Fibroblast of lung (primary cell): ENCODE measurements at regions not wholly inside any gene's neighbourhood (a gene's known extent, or its start where the extent isn't known, plus 50 kb on each side); places are given as distances from the start of the nearest gene placed in this dataset.

Source experiments
- EZH2 ChIP-seq: IDR thresholded peaks from 2 replicates; pipeline ENCODE4 v1.5.1; 2012; ENCODE audit warnings: low read length, control low read depth, mild to moderate bottlenecking; ENCODE audit errors: missing control alignments
- TF ChIP-seq, protein P1 (sequence below), 2 donors: IDR thresholded peaks in 1 of 2; conservative IDR thresholded peaks in 1 of 2; 1 replicate in 1 of 2; 2 replicates in 1 of 2; pipeline ENCODE4 v1.5.1; 2011 to 2012; ENCODE audit warnings: low read length in 2 of 2, control low read depth in 1 of 2, inconsistent platforms in 1 of 2, low read depth in 1 of 2, mild to moderate bottlenecking in 1 of 2

- no peak for TF ChIP-seq EZH2
- TF ChIP-seq, protein P1, sequence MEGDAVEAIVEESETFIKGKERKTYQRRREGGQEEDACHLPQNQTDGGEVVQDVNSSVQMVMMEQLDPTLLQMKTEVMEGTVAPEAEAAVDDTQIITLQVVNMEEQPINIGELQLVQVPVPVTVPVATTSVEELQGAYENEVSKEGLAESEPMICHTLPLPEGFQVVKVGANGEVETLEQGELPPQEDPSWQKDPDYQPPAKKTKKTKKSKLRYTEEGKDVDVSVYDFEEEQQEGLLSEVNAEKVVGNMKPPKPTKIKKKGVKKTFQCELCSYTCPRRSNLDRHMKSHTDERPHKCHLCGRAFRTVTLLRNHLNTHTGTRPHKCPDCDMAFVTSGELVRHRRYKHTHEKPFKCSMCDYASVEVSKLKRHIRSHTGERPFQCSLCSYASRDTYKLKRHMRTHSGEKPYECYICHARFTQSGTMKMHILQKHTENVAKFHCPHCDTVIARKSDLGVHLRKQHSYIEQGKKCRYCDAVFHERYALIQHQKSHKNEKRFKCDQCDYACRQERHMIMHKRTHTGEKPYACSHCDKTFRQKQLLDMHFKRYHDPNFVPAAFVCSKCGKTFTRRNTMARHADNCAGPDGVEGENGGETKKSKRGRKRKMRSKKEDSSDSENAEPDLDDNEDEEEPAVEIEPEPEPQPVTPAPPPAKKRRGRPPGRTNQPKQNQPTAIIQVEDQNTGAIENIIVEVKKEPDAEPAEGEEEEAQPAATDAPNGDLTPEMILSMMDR (conservative IDR thresholded peaks at IDR 0.05 in 1 of 2, IDR thresholded peaks at IDR 0.05 in 1 of 2; ENCODE audit: low read depth in 1 of 2, low read length in 2 of 2), result no peak
These were observed 101.7 kb upstream of the HAO2 start for GRCh38 chr1:119266858-119267257.
